ENCODE measurements at regions not wholly inside any gene's neighbourhood (a gene's known extent, or its start where the extent isn't known, plus 50 kb on each side); places are given as distances from the start of the nearest gene placed in this dataset.

GRCh38 chr1:31509124-31510072, 66.9 kb upstream of the TINAGL1 start (continued):
- no peak for TF ChIP-seq AFF4 (CRISPR knock-in tag; IDR thresholded peaks at IDR 0.05)
- peak; percentile 90 for TF ChIP-seq PHF21A (CRISPR knock-in tag; IDR thresholded peaks at IDR 0.05)
- TF ChIP-seq PRPF4 (IDR thresholded peaks at IDR 0.05; ENCODE audit: low read depth, low read length, poor library complexity, severe bottlenecking): no peak
- peak; percentile 84; the same call in 1 of the 2 replicates for TF ChIP-seq ZNF619 (CRISPR knock-in tag; IDR thresholded peaks at IDR 0.05)
- peak; percentile 67; the same call in 1 of the 2 replicates for TF ChIP-seq MIER3 (CRISPR knock-in tag; IDR thresholded peaks at IDR 0.05; ENCODE audit: borderline replicate concordance)
- peak; percentile 53; the same call in 1 of the 2 replicates for TF ChIP-seq GTF2F1 (IDR thresholded peaks at IDR 0.05; ENCODE audit: low read length)
- no peak for TF ChIP-seq MYPOP (CRISPR knock-in tag; IDR thresholded peaks at IDR 0.05)
- peak; percentile 59; the same call in 1 of the 2 replicates for TF ChIP-seq HOMEZ (CRISPR knock-in tag; IDR thresholded peaks at IDR 0.05; ENCODE audit: low read depth)
- TF ChIP-seq ZBTB43 (CRISPR knock-in tag; conservative IDR thresholded peaks at IDR 0.05): peak; percentile 81; the same call in 1 of the 2 replicates
- peak; percentile 49; the same call in 1 of the 2 replicates for TF ChIP-seq ZSCAN21 (CRISPR knock-in tag; IDR thresholded peaks at IDR 0.05; ENCODE audit: borderline replicate concordance)
- TF ChIP-seq ARNT2 (CRISPR knock-in tag; IDR thresholded peaks at IDR 0.05; ENCODE audit: low read depth): no peak
- TF ChIP-seq HOXA5 (CRISPR knock-in tag; IDR thresholded peaks at IDR 0.05): peak; percentile 85; the same call in 1 of the 2 replicates
- TF ChIP-seq THAP11 (CRISPR knock-in tag; IDR thresholded peaks at IDR 0.05): peak; percentile 68
- TF ChIP-seq FOXP4 (CRISPR knock-in tag; IDR thresholded peaks at IDR 0.05): peak; percentile 82
- TF ChIP-seq ZFP36L1 (CRISPR knock-in tag; IDR thresholded peaks at IDR 0.05): peak; percentile 60; the same call in 1 of the 2 replicates
- no peak for TF ChIP-seq SP1 (IDR thresholded peaks at IDR 0.05)
- peak; percentile 22; the same call in 1 of the 2 replicates for TF ChIP-seq SP1 (CRISPR knock-in tag; IDR thresholded peaks at IDR 0.05)
- peak; percentile 87 for TF ChIP-seq BORCS8-MEF2B (CRISPR knock-in tag; IDR thresholded peaks at IDR 0.05)
- no peak for TF ChIP-seq AKAP8 (CRISPR knock-in tag; IDR thresholded peaks at IDR 0.05)
- TF ChIP-seq HNRNPUL1 (IDR thresholded peaks at IDR 0.05; ENCODE audit: low read depth, low read length): no peak

All from HepG2 (cell line).